ENCODE measurements at regions not wholly inside any gene's neighbourhood (a gene's known extent, or its start where the extent isn't known, plus 50 kb on each side); places are given as distances from the start of the nearest gene placed in this dataset.

DNA sequence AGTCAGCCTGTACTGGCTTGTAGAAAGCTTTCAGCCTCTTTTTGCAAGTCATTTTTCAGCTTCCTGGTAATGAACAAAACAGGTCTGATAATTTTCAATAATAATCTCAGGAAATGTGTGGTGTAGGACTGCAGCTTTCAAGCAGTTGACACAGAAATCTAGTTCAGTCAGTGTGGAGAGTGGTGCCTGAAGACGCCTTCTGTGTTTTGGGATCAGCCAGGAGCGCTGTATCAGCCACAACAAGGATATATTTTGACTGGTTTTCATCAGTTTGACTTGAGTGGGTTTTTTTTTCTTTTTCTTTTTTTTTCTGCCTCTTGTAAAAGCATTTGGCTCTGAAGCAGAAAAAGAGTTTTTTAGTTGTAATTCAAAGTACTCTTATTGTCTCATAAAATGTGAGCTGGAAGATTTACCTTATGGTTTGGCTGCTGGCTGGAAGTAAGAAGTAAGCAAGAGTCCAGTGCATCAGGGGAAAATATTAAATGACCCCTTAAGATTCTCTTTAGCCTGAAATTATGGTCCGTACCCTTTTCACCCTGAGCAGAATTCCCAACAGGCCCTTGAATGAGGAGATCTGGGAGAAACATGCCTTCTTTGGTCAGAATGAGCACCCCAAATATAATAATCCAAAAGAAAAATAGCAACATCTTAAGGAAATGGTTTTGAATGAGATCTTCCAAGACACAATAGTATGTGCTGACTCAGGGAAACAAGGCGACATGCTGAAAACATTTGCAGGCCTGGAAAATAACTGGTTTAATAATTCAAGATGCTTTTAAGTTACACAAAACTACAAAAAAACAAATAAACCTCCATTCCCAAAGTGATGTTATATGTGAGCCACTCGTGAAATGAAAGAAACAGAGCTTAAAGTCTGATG lies 332.7 kb upstream of the ADAMTS9 start (continued):
- TF ChIP-seq, protein P1, sequence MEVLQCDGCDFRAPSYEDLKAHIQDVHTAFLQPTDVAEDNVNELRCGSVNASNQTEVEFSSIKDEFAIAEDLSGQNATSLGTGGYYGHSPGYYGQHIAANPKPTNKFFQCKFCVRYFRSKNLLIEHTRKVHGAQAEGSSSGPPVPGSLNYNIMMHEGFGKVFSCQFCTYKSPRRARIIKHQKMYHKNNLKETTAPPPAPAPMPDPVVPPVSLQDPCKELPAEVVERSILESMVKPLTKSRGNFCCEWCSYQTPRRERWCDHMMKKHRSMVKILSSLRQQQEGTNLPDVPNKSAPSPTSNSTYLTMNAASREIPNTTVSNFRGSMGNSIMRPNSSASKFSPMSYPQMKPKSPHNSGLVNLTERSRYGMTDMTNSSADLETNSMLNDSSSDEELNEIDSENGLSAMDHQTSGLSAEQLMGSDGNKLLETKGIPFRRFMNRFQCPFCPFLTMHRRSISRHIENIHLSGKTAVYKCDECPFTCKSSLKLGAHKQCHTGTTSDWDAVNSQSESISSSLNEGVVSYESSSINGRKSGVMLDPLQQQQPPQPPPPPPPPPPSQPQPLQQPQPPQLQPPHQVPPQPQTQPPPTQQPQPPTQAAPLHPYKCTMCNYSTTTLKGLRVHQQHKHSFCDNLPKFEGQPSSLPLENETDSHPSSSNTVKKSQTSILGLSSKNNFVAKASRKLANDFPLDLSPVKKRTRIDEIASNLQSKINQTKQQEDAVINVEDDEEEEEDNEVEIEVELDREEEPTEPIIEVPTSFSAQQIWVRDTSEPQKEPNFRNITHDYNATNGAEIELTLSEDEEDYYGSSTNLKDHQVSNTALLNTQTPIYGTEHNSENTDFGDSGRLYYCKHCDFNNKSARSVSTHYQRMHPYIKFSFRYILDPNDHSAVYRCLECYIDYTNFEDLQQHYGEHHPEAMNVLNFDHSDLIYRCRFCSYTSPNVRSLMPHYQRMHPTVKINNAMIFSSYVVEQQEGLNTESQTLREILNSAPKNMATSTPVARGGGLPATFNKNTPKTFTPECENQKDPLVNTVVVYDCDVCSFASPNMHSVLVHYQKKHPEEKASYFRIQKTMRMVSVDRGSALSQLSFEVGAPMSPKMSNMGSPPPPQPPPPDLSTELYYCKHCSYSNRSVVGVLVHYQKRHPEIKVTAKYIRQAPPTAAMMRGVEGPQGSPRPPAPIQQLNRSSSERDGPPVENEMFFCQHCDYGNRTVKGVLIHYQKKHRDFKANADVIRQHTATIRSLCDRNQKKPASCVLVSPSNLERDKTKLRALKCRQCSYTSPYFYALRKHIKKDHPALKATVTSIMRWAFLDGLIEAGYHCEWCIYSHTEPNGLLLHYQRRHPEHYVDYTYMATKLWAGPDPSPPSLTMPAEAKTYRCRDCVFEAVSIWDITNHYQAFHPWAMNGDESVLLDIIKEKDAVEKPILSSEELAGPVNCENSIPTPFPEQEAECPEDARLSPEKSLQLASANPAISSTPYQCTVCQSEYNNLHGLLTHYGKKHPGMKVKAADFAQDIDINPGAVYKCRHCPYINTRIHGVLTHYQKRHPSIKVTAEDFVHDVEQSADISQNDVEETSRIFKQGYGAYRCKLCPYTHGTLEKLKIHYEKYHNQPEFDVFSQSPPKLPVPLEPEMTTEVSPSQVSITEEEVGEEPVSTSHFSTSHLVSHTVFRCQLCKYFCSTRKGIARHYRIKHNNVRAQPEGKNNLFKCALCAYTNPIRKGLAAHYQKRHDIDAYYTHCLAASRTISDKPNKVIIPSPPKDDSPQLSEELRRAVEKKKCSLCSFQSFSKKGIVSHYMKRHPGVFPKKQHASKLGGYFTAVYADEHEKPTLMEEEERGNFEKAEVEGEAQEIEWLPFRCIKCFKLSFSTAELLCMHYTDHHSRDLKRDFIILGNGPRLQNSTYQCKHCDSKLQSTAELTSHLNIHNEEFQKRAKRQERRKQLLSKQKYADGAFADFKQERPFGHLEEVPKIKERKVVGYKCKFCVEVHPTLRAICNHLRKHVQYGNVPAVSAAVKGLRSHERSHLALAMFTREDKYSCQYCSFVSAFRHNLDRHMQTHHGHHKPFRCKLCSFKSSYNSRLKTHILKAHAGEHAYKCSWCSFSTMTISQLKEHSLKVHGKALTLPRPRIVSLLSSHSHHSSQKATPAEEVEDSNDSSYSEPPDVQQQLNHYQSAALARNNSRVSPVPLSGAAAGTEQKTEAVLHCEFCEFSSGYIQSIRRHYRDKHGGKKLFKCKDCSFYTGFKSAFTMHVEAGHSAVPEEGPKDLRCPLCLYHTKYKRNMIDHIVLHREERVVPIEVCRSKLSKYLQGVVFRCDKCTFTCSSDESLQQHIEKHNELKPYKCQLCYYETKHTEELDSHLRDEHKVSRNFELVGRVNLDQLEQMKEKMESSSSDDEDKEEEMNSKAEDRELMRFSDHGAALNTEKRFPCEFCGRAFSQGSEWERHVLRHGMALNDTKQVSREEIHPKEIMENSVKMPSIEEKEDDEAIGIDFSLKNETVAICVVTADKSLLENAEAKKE (CRISPR knock-in tag; IDR thresholded peaks at IDR 0.05), result no peak
- TF ChIP-seq JUNB (IDR thresholded peaks at IDR 0.05; ENCODE audit: unreplicated experiment) (no peak), ZNF331 (CRISPR knock-in tag; IDR thresholded peaks at IDR 0.05; ENCODE audit: low read depth) (no peak), CREB1 (CRISPR knock-in tag; IDR thresholded peaks at IDR 0.05; ENCODE audit: low read depth) (no peak), EZH2phosphoT487 (IDR thresholded peaks at IDR 0.05; ENCODE audit: unreplicated experiment) (no peak), STAT1 (IDR thresholded peaks at IDR 0.05; ENCODE audit: unreplicated experiment) (no peak), NANOG (IDR thresholded peaks at IDR 0.05; ENCODE audit: borderline replicate concordance) (no peak), ZNF114 (CRISPR knock-in tag; IDR thresholded peaks at IDR 0.05) (no peak), EZH2 (IDR thresholded peaks at IDR 0.05; ENCODE audit: low read depth, unreplicated experiment) (no peak)
